Gastrocnemius medialis (tissue), 4 donors: ENCODE measurements at regions not wholly inside any gene's neighbourhood (a gene's known extent, or its start where the extent isn't known, plus 50 kb on each side); places are given as distances from the start of the nearest gene placed in this dataset.

ENCODE experiments used
- CTCF ChIP-seq, 5 experiments: fragments of 450-650 bp in 3 of 5; fragments of 200-600 bp in 2 of 5; sonication (generic) in 2 of 5; IDR thresholded peaks in 4 of 5; conservative IDR thresholded peaks in 1 of 5; 1 replicate in 4 of 5; 2 replicates in 1 of 5; pipeline ENCODE4 v1.5.1; 2016 to 2019; ENCODE audit warnings: antibody characterized with exemption in 5 of 5, mild to moderate bottlenecking in 3 of 5, moderate library complexity in 3 of 5
- POLR2A ChIP-seq, 2 donors: fragments of 450-650 bp; IDR thresholded peaks; one replicate each; pipeline ENCODE4 v1.6.1; 2017; ENCODE audit warnings: antibody characterized with exemption in 2 of 2, mild to moderate bottlenecking in 2 of 2, moderate library complexity in 2 of 2

GRCh38 chr3:21195203-21195602, 555.8 kb downstream of the ZNF385D start:
- no peak for TF ChIP-seq CTCF (IDR thresholded peaks at IDR 0.05 in 4 of 5, conservative IDR thresholded peaks at IDR 0.05 in 1 of 5)
- TF ChIP-seq POLR2A (IDR thresholded peaks at IDR 0.05): no peak
